ENCODE measurements at regions not wholly inside any gene's neighbourhood (a gene's known extent, or its start where the extent isn't known, plus 50 kb on each side); places are given as distances from the start of the nearest gene placed in this dataset.
A peak's percentile ranks its signal among the peaks of the same experiment; 100 is the strongest.

GRCh38 chr13:103190841-103191240 lies 124.6 kb upstream of the SLC10A2 start:
- no peaks in the 10 kb centered on the region for H3K9me3 ChIP-seq (ENCODE audit: severe bottlenecking)
- no peak for DNase-seq (ENCODE audit: low spot score)
- no peak overlapping the region for H3K27ac ChIP-seq (ENCODE audit: poor library complexity, severe bottlenecking)
- H3K4me3 ChIP-seq (ENCODE audit: severe bottlenecking), result no peak overlapping the region
- no peak for TF ChIP-seq CTCF (IDR thresholded peaks at IDR 0.05; ENCODE audit: poor library complexity, severe bottlenecking)
- peaks cover 5% of the 10 kb centered on the region for H3K4me1 ChIP-seq (ENCODE audit: insufficient read depth, poor library complexity, severe bottlenecking)
- no peaks in the 10 kb centered on the region for H3K27me3 ChIP-seq (ENCODE audit: insufficient read depth, poor library complexity, severe bottlenecking)
- H3K36me3 ChIP-seq (ENCODE audit: low read depth), result no peaks in the 10 kb centered on the region
- ATAC-seq (ENCODE audit: low read depth), result no peak

DNA sequence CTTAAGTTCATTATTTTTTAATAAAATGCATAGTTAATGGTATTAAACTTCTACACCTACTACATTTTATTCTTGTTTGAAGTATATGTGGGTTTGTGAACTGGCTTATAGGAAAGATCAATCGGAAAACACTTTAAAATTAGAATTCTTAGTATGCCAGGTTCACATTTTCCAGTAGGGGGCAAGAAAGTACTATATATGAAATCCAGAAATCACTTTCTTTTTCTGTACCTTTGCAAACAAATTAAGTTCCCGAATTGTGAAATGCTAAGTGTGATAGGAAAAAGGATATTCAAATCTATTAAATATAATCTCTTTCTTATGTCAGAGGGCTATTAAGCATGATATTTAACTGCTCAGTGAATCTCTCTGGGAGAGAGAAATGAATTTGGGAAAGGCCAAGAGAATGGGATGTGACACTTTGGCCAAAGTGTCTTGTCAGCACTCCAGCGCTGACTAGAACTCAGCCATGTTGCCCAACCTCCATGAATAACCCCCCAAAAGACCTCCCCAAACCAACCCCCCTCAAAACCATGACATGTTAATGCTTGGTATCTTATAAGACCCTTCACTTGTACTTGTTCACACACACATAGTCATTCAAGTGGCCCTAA lies 122.6 kb upstream of the SLC10A2 start:
- H3K36me3 ChIP-seq (ENCODE audit: low read depth), result no peaks in the 10 kb centered on the region
- TF ChIP-seq CTCF (IDR thresholded peaks at IDR 0.05; ENCODE audit: poor library complexity, severe bottlenecking), result peak; percentile 80

GRCh38 chr13:103187721-103188156 lies 121.5 kb upstream of the SLC10A2 start:
- H3K4me1 ChIP-seq (ENCODE audit: insufficient read depth, poor library complexity, severe bottlenecking), result peaks cover 5% of the 10 kb centered on the region
- no peaks in the 10 kb centered on the region for H3K36me3 ChIP-seq (ENCODE audit: low read depth)
- H3K27me3 ChIP-seq (ENCODE audit: insufficient read depth, poor library complexity, severe bottlenecking), result no peaks in the 10 kb centered on the region
- ATAC-seq (ENCODE audit: low read depth) (no peak), DNase-seq (ENCODE audit: low spot score) (no peak)
- H3K4me3 ChIP-seq (ENCODE audit: severe bottlenecking), result no peak overlapping the region
- no peak overlapping the region for H3K27ac ChIP-seq (ENCODE audit: poor library complexity, severe bottlenecking)
- no peaks in the 10 kb centered on the region for H3K9me3 ChIP-seq (ENCODE audit: severe bottlenecking)
- TF ChIP-seq CTCF (IDR thresholded peaks at IDR 0.05; ENCODE audit: poor library complexity, severe bottlenecking), result no peak

More for the DNA sequence above, 122.6 kb upstream of the SLC10A2 start:
- no peak for DNase-seq (ENCODE audit: low spot score)
- Histone ChIP-seq H3K27ac (ENCODE audit: poor library complexity, severe bottlenecking) (no peak overlapping the region), H3K4me1 (ENCODE audit: insufficient read depth, poor library complexity, severe bottlenecking) (peaks cover 5% of the 10 kb centered on the region), H3K9me3 (ENCODE audit: severe bottlenecking) (no peaks in the 10 kb centered on the region), H3K4me3 (ENCODE audit: severe bottlenecking) (no peak overlapping the region), H3K27me3 (ENCODE audit: insufficient read depth, poor library complexity, severe bottlenecking) (no peaks in the 10 kb centered on the region)
- ATAC-seq (ENCODE audit: low read depth), result no peak

- no peak for TF ChIP-seq CTCF (IDR thresholded peaks at IDR 0.05; ENCODE audit: poor library complexity, severe bottlenecking)
- no peak overlapping the region for H3K4me3 ChIP-seq (ENCODE audit: severe bottlenecking)
- H3K27ac ChIP-seq (ENCODE audit: poor library complexity, severe bottlenecking), result no peak overlapping the region
- H3K9me3 ChIP-seq (ENCODE audit: severe bottlenecking), result no peaks in the 10 kb centered on the region
- no peak for ATAC-seq (ENCODE audit: low read depth)
- peaks cover 5% of the 10 kb centered on the region for H3K4me1 ChIP-seq (ENCODE audit: insufficient read depth, poor library complexity, severe bottlenecking)
- H3K36me3 ChIP-seq (ENCODE audit: low read depth), result no peaks in the 10 kb centered on the region
- no peaks in the 10 kb centered on the region for H3K27me3 ChIP-seq (ENCODE audit: insufficient read depth, poor library complexity, severe bottlenecking)
- no peak for DNase-seq (ENCODE audit: low spot score)
These were observed 118.2 kb upstream of the SLC10A2 start for GRCh38 chr13:103184413-103184812.

Measured in RWPE2 (cell line).